Osteoblast (primary cell): ENCODE measurements at regions not wholly inside any gene's neighbourhood (a gene's known extent, or its start where the extent isn't known, plus 50 kb on each side); places are given as distances from the start of the nearest gene placed in this dataset.

ENCODE experiments used
- DNase-seq: peaks from one replicate; pipeline ENCODE4 v3.0.0; 2011; ENCODE audit warnings: low spot score, mixed read lengths; ENCODE audit not compliant: insufficient read length; ENCODE audit errors: missing footprints
- H2AFZ ChIP-seq: 2 replicates; pipeline ENCODE4 v1.6.0; 2011; ENCODE audit warnings: mild to moderate bottlenecking, low read length
- H3K27ac ChIP-seq: 2 replicates; pipeline ENCODE4 v1.5.1; 2011; ENCODE audit warnings: mild to moderate bottlenecking, low read depth, low read length, moderate library complexity
- H3K27me3 ChIP-seq: 2 replicates; pipeline ENCODE4 v1.6.0; 2012; ENCODE audit warnings: mild to moderate bottlenecking, control low read depth, inconsistent platforms, low read length, moderate library complexity; ENCODE audit not compliant: insufficient read depth
- H3K36me3 ChIP-seq: 2 replicates; pipeline ENCODE4 v1.5.1; 2011; ENCODE audit warnings: mild to moderate bottlenecking, low read length, control low read depth, moderate library complexity; ENCODE audit not compliant: insufficient read depth
- H3K4me1 ChIP-seq: 2 replicates; pipeline ENCODE4 v1.5.1; 2011; ENCODE audit warnings: mild to moderate bottlenecking, low read length, control low read depth, moderate library complexity; ENCODE audit not compliant: insufficient read depth
- H3K4me2 ChIP-seq: 2 replicates; pipeline ENCODE4 v1.6.0; 2011; ENCODE audit warnings: mild to moderate bottlenecking, low read length; ENCODE audit not compliant: insufficient read depth
- H3K4me3 ChIP-seq: fragments of 200-600 bp; sonication (generic); 3 replicates; pipeline ENCODE4 v1.5.1; 2012; ENCODE audit warnings: mild to moderate bottlenecking, low read length, inconsistent platforms; ENCODE audit not compliant: insufficient read depth
- H3K79me2 ChIP-seq: 2 replicates; pipeline ENCODE4 v1.6.0; 2012; ENCODE audit warnings: mild to moderate bottlenecking, low read length, control low read depth, inconsistent platforms; ENCODE audit not compliant: insufficient read depth
- H3K9me3 ChIP-seq: 2 replicates; pipeline ENCODE4 v1.5.1; 2011; ENCODE audit warnings: low read depth, low read length, control low read depth
- H4K20me1 ChIP-seq: 2 replicates; pipeline ENCODE4 v1.6.0; 2012; ENCODE audit warnings: mild to moderate bottlenecking, low read length, control low read depth; ENCODE audit not compliant: insufficient read depth
- TF ChIP-seq, protein P1 (sequence below): IDR thresholded peaks from 2 replicates; pipeline ENCODE4 v1.5.1; 2011; ENCODE audit warnings: mild to moderate bottlenecking, low read depth, low read length, moderate library complexity; ENCODE audit errors: extremely low read depth

GRCh38 chr10:61592581-61592980, 70.1 kb upstream of the CABCOCO1 start:
- no peaks in the 10 kb centered on the region for H3K79me2 ChIP-seq
- H3K9me3 ChIP-seq = no peaks in the 10 kb centered on the region
- no peak overlapping the region for H2AFZ ChIP-seq
- H3K4me3 ChIP-seq = no peak overlapping the region
- no peaks in the 10 kb centered on the region for H3K27me3 ChIP-seq
- H3K4me2 ChIP-seq = no peak overlapping the region
- H3K36me3 ChIP-seq = no peaks in the 10 kb centered on the region
- no peak overlapping the region for H3K27ac ChIP-seq
- no peaks in the 10 kb centered on the region for H4K20me1 ChIP-seq
- no peak for DNase-seq
- H3K4me1 ChIP-seq = no peaks in the 10 kb centered on the region
- TF ChIP-seq, protein P1, sequence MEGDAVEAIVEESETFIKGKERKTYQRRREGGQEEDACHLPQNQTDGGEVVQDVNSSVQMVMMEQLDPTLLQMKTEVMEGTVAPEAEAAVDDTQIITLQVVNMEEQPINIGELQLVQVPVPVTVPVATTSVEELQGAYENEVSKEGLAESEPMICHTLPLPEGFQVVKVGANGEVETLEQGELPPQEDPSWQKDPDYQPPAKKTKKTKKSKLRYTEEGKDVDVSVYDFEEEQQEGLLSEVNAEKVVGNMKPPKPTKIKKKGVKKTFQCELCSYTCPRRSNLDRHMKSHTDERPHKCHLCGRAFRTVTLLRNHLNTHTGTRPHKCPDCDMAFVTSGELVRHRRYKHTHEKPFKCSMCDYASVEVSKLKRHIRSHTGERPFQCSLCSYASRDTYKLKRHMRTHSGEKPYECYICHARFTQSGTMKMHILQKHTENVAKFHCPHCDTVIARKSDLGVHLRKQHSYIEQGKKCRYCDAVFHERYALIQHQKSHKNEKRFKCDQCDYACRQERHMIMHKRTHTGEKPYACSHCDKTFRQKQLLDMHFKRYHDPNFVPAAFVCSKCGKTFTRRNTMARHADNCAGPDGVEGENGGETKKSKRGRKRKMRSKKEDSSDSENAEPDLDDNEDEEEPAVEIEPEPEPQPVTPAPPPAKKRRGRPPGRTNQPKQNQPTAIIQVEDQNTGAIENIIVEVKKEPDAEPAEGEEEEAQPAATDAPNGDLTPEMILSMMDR = peak; percentile 42

- DNase-seq = no peak
Measured at GRCh38 chr10:61589547-61590243, 73.0 kb upstream of the CABCOCO1 start.

DNA sequence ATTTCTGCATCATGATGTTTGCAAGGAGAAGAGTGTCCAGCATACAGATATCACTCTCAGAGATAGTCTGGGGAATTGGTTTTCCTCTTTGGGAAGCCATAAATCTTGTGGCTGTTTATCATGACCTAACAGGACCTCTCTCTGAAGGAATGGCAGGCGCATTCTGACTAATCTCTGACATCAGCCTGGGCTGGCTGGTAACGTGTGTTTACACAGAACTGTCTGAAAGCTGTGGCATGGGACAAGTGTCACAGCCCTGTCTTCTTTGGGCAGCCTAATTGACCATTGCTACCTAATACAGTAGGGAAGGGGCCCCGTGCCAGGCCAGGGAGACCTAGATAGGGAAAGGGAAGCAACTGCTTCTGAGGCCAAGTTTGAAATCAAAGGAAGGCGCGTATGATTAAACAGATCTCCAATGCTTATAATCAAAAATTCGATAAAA, 73.9 kb upstream of the CABCOCO1 start:
- Histone ChIP-seq H3K4me3 (no peak overlapping the region), H2AFZ (no peak overlapping the region)
- no peak for DNase-seq

More at GRCh38 chr10:61589547-61590243, 73.0 kb upstream of the CABCOCO1 start:
- TF ChIP-seq, protein P1 = no peak
- H4K20me1 ChIP-seq = no peaks in the 10 kb centered on the region
- H3K9me3 ChIP-seq = no peaks in the 10 kb centered on the region
- no peak overlapping the region for H3K4me2 ChIP-seq
- no peaks in the 10 kb centered on the region for H3K4me1 ChIP-seq
- H3K27ac ChIP-seq = no peak overlapping the region
- no peaks in the 10 kb centered on the region for H3K79me2 ChIP-seq
- H3K36me3 ChIP-seq = no peaks in the 10 kb centered on the region
- no peaks in the 10 kb centered on the region for H3K27me3 ChIP-seq
- peak overlapping the region; percentile 73 for H2AFZ ChIP-seq
- H3K4me3 ChIP-seq = no peak overlapping the region

DNA sequence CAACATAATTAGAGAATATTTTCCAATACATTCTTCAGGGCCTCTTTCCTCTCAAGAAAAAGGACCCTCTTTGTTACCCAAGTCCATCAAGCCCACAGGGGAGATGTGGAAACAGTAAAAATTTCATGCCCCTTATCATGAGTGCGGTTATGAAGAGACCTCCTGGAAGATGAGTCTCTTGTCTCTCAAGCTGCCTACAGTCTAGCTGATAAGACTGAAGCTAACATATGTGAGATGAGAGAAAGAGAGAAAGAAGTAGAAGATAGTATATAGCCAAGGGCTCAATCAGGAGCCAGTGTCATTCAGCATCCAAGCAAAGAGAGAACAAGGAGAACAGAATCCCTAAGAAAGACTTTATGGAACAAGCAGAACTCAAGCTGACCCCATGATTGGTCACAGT, 75.9 kb upstream of the CABCOCO1 start:
- TF ChIP-seq, protein P1 = no peak
- H3K36me3 ChIP-seq = no peaks in the 10 kb centered on the region
- H3K4me1 ChIP-seq = no peaks in the 10 kb centered on the region
- no peaks in the 10 kb centered on the region for H4K20me1 ChIP-seq
- no peak overlapping the region for H2AFZ ChIP-seq
- no peaks in the 10 kb centered on the region for H3K27me3 ChIP-seq
- no peaks in the 10 kb centered on the region for H3K9me3 ChIP-seq
- no peak overlapping the region for H3K27ac ChIP-seq
- DNase-seq = no peak
- H3K79me2 ChIP-seq = no peaks in the 10 kb centered on the region
- H3K4me3 ChIP-seq = no peak overlapping the region
- H3K4me2 ChIP-seq = no peak overlapping the region

More for the DNA sequence above, 73.9 kb upstream of the CABCOCO1 start:
- Histone ChIP-seq H3K27ac (no peak overlapping the region), H3K4me2 (no peak overlapping the region), H4K20me1 (no peaks in the 10 kb centered on the region), H3K79me2 (no peaks in the 10 kb centered on the region), H3K27me3 (no peaks in the 10 kb centered on the region), H3K9me3 (no peaks in the 10 kb centered on the region), H3K4me1 (no peaks in the 10 kb centered on the region), H3K36me3 (no peaks in the 10 kb centered on the region)
- TF ChIP-seq, protein P1 = no peak
